CD4-positive, alpha-beta T cell (primary cell): ENCODE measurements at regions not wholly inside any gene's neighbourhood (a gene's known extent, or its start where the extent isn't known, plus 50 kb on each side); places are given as distances from the start of the nearest gene placed in this dataset.
"Not testable (repeated sequence)": the region's sequence is repeated elsewhere in the genome, so short reads cannot be mapped to it uniquely, and the experiment has no call there.

ENCODE experiments used
- ATAC-seq: fragments of 200-7000 bp; cut with Tn5 transposase; one replicate; pipeline ENCODE4 v1.10.0; 2022; ENCODE audit warnings: mild to moderate bottlenecking; ENCODE audit not compliant: poor library complexity
- CTCF ChIA-PET: fragments of 350-600 bp; sonication (Branson Sonifier 250); formaldehyde crosslinking; loops from one replicate; lab custom pipeline; 2021; ENCODE audit warnings: antibody characterized with exemption, inconsistent platforms; lab: Charles Lee
- POLR2A ChIA-PET: fragments of 350-600 bp; sonication (Branson Sonifier 250); formaldehyde crosslinking; loops from one replicate; lab custom pipeline; 2021; ENCODE audit warnings: antibody characterized with exemption, inconsistent platforms; lab: Charles Lee
- DNase-seq, 14 experiments: peaks; one replicate each; pipeline ENCODE4 v3.0.0-alpha.2; 2013 to 2020; ENCODE audit warnings: mixed read lengths in 2 of 14
- H3K27ac ChIP-seq, 2 donors: one replicate each; pipeline versions ENCODE4 v1.5.1 to v1.7.0; 2013; ENCODE audit warnings: low read length in 2 of 2, low read depth in 1 of 2, mild to moderate bottlenecking in 1 of 2
- H3K27me3 ChIP-seq, 2 experiments: 1 replicate in 1 of 2; 2 replicates in 1 of 2; pipeline versions ENCODE4 v1.6.1 to v1.7.0; 2013; ENCODE audit warnings: low read length in 2 of 2, control low read depth in 1 of 2, mild to moderate bottlenecking in 1 of 2, moderate library complexity in 1 of 2; ENCODE audit not compliant: insufficient read depth in 2 of 2, control insufficient read depth in 1 of 2
- H3K36me3 ChIP-seq: one replicate; pipeline ENCODE4 v1.6.1; 2013; ENCODE audit warnings: low read length, control low read depth; ENCODE audit not compliant: insufficient read depth
- H3K4me1 ChIP-seq: one replicate; pipeline ENCODE4 v1.6.1; 2013; ENCODE audit warnings: low read length, control low read depth; ENCODE audit not compliant: insufficient read depth
- H3K4me3 ChIP-seq: one replicate; pipeline ENCODE4 v1.5.1; 2013; ENCODE audit warnings: mild to moderate bottlenecking, low read length, moderate library complexity
- H3K9me3 ChIP-seq, 2 experiments: 1 replicate in 1 of 2; 2 replicates in 1 of 2; pipeline versions ENCODE4 v1.6.1 to v1.7.0; 2013; ENCODE audit warnings: low read length in 2 of 2, mild to moderate bottlenecking in 2 of 2, control low read depth in 1 of 2, moderate library complexity in 1 of 2; ENCODE audit not compliant: control insufficient read depth in 1 of 2, insufficient read depth in 1 of 2
- H3K27ac Mint-ChIP-seq: one replicate; pipeline ENCODE4 v1.8.0; 2020; ENCODE audit warnings: mixed read lengths
- H3K27me3 Mint-ChIP-seq: one replicate; pipeline ENCODE4 v1.8.0; 2021; ENCODE audit warnings: mixed read lengths
- H3K36me3 Mint-ChIP-seq: one replicate; pipeline ENCODE4 v1.8.0; 2021; ENCODE audit warnings: low read depth, mixed read lengths
- H3K4me1 Mint-ChIP-seq: one replicate; pipeline ENCODE4 v1.8.0; 2021; ENCODE audit warnings: low read depth, mixed read lengths
- H3K4me3 Mint-ChIP-seq: one replicate; pipeline ENCODE4 v1.8.0; 2020; ENCODE audit warnings: mild to moderate bottlenecking, mixed read lengths
- H3K9me3 Mint-ChIP-seq: one replicate; pipeline ENCODE4 v1.8.0; 2020; ENCODE audit warnings: mixed read lengths
- intact Hi-C, 2 experiments: fragments of 100-400 bp; cut with DNase I in 1 of 2; cut with micrococcal nuclease in 1 of 2; formaldehyde crosslinking; loops; one replicate each; pipeline versions ENCODE4 v1.15.1 to v1.9.0; 2023 to 2025; cut with DNase I, micrococcal nuclease
- TF ChIP-seq, protein P1 (sequence below): fragments of 200-600 bp; IDR thresholded peaks from one replicate; pipeline ENCODE4 v1.8.0; 2022; ENCODE audit warnings: antibody characterized with exemption, mild to moderate bottlenecking

DNA sequence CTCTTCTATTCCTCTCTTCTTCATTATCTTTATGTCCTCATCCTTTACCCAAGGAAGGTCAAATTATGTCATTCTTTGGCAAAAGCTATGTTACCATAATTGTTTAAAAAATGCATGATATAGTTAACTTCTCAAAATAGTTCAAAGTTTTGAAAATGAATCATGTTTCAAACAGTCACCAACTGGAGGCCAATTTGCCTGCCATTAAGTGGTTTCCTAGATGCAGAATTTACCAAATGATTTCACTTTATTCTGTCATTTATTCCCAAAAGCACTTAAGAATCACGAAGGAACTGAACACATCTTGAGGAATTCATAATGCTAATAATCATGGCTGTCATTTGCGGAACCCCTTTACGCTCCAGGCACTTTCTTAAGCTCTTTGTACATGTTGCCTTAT, 190.9 kb upstream of the CDH11 start:
- no peaks in the 10 kb centered on the region for H3K4me1 Mint-ChIP-seq
- intact Hi-C loops: no loop called here
- H3K27ac Mint-ChIP-seq: no peak overlapping the region
- no peaks in the 10 kb centered on the region for H3K36me3 Mint-ChIP-seq
- H3K27me3 ChIP-seq: no peaks in the 10 kb centered on the region
- no peak overlapping the region for H3K4me3 ChIP-seq
- CTCF ChIA-PET: no interaction called here
- no peaks in the 10 kb centered on the region for H3K9me3 Mint-ChIP-seq
- DNase-seq: no peak
- H3K9me3 ChIP-seq: peaks cover 0 to 3% of the 10 kb centered on the region in 2 experiments
- POLR2A ChIA-PET: no interaction called here
- TF ChIP-seq, protein P1, sequence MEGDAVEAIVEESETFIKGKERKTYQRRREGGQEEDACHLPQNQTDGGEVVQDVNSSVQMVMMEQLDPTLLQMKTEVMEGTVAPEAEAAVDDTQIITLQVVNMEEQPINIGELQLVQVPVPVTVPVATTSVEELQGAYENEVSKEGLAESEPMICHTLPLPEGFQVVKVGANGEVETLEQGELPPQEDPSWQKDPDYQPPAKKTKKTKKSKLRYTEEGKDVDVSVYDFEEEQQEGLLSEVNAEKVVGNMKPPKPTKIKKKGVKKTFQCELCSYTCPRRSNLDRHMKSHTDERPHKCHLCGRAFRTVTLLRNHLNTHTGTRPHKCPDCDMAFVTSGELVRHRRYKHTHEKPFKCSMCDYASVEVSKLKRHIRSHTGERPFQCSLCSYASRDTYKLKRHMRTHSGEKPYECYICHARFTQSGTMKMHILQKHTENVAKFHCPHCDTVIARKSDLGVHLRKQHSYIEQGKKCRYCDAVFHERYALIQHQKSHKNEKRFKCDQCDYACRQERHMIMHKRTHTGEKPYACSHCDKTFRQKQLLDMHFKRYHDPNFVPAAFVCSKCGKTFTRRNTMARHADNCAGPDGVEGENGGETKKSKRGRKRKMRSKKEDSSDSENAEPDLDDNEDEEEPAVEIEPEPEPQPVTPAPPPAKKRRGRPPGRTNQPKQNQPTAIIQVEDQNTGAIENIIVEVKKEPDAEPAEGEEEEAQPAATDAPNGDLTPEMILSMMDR: no peak
- H3K4me3 Mint-ChIP-seq: no peak overlapping the region
- ATAC-seq: no peak
- no peak overlapping the region for H3K27ac ChIP-seq
- no peaks in the 10 kb centered on the region for H3K36me3 ChIP-seq
- H3K4me1 ChIP-seq: no peaks in the 10 kb centered on the region
- H3K27me3 Mint-ChIP-seq: no peaks in the 10 kb centered on the region

GRCh38 chr16:65312071-65312470, 190.2 kb upstream of the CDH11 start:
- no peak overlapping the region for H3K4me3 ChIP-seq
- no peaks in the 10 kb centered on the region for H3K27me3 ChIP-seq
- H3K27me3 Mint-ChIP-seq: no peaks in the 10 kb centered on the region
- H3K36me3 ChIP-seq: no peaks in the 10 kb centered on the region
- no peak overlapping the region for H3K4me3 Mint-ChIP-seq
- ChIA-PET CTCF (no interaction called here), POLR2A (no interaction called here)
- TF ChIP-seq, protein P1: no peak
- intact Hi-C loops: no loop called here
- no peak overlapping the region for H3K27ac Mint-ChIP-seq
- no peak for ATAC-seq
- H3K36me3 Mint-ChIP-seq: no peaks in the 10 kb centered on the region
- no peak overlapping the region for H3K27ac ChIP-seq
- H3K4me1 ChIP-seq: no peaks in the 10 kb centered on the region
- H3K4me1 Mint-ChIP-seq: no peaks in the 10 kb centered on the region
- DNase-seq: no peak
- H3K9me3 Mint-ChIP-seq: no peaks in the 10 kb centered on the region
- peaks cover 0 to 3% of the 10 kb centered on the region in 2 experiments for H3K9me3 ChIP-seq

DNA sequence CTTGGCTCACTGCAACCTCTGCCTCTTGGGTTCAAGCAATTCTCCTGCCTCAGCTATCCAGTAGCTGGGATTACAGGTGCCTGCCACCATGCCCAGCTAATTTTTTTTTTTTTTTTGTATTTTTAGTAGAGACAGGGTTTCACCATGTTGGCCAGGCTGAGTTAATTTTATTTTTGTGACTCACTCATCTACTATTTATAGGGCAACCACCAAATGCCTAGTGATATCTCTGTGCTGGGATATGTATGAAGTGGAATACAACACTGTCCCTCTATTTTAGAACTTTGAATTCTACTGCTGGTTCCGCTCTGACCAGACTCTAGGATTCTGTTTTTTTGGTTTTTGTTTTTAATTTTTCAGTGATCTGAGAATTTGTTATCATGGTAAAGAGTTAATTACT, 188.6 kb upstream of the CDH11 start:
- ATAC-seq, CTCF ChIA-PET, H3K4me3 Mint-ChIP-seq, H3K4me1 ChIP-seq, H3K4me1 Mint-ChIP-seq, H3K27ac ChIP-seq, H3K4me3 ChIP-seq, DNase-seq, H3K27me3 ChIP-seq, H3K27me3 Mint-ChIP-seq, H3K27ac Mint-ChIP-seq, H3K9me3 Mint-ChIP-seq, POLR2A ChIA-PET, H3K36me3 Mint-ChIP-seq, H3K9me3 ChIP-seq, intact Hi-C loops, H3K36me3 ChIP-seq: not testable (repeated sequence)

DNA sequence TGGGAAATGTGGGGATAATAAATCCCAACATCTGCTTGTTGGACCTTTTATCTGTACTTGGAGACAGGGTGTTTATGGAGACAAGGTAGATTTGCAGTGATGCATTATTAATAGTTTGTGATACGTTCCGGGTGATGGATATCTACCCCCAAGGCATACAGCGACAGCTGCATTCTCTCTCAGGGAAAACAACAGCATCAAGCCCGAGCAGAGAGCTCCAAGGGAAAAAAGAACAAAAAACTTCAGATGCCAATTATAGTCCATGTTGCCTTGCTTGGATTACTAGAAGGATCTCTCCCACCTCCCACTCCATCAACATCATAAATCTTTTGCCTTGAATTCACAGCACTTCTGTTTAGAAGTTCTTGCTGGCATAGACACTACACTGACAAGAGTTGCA, 187.5 kb upstream of the CDH11 start:
- Mint-ChIP-seq H3K4me1 (no peaks in the 10 kb centered on the region), H3K27ac (no peak overlapping the region), H3K36me3 (no peaks in the 10 kb centered on the region), H3K9me3 (no peaks in the 10 kb centered on the region), H3K4me3 (no peak overlapping the region), H3K27me3 (no peaks in the 10 kb centered on the region)
- Histone ChIP-seq H3K4me1 (no peaks in the 10 kb centered on the region), H3K9me3 (peaks cover 0 to 3% of the 10 kb centered on the region in 2 experiments), H3K27me3 (no peaks in the 10 kb centered on the region), H3K4me3 (no peak overlapping the region), H3K36me3 (no peaks in the 10 kb centered on the region), H3K27ac (no peak overlapping the region)
- TF ChIP-seq, protein P1: no peak
- no peak for DNase-seq
- intact Hi-C loops: no loop called here
- ChIA-PET CTCF (no interaction called here), POLR2A (no interaction called here)
- no peak for ATAC-seq
